Uterus (tissue), 3 donors: ENCODE measurements at regions not wholly inside any gene's neighbourhood (a gene's known extent, or its start where the extent isn't known, plus 50 kb on each side); places are given as distances from the start of the nearest gene placed in this dataset.

Experiments
- DNase-seq, 2 donors: peaks; one replicate each; pipeline ENCODE4 v3.0.0-alpha.2; 2019 to 2020
- H3K27ac ChIP-seq, 2 donors: fragments of 200-600 bp; sonication (generic); 1 replicate in 1 of 2; 2 replicates in 1 of 2; pipeline ENCODE4 v1.5.1; 2016 to 2018
- H3K27me3 ChIP-seq, 2 donors: fragments of 200-600 bp; sonication (generic); one replicate each; pipeline ENCODE4 v1.5.1; 2018 to 2019; ENCODE audit warnings: control low read depth in 1 of 2
- H3K36me3 ChIP-seq, 2 donors: fragments of 200-600 bp; sonication (generic); one replicate each; pipeline ENCODE4 v1.5.1; 2019; ENCODE audit warnings: control low read depth in 1 of 2
- H3K4me1 ChIP-seq, 2 donors: fragments of 200-600 bp; sonication (generic); one replicate each; pipeline ENCODE4 v1.5.1; 2018 to 2019; ENCODE audit warnings: control low read depth in 1 of 2
- H3K4me3 ChIP-seq, 2 donors: fragments of 200-600 bp; sonication (generic); 1 replicate in 1 of 2; 2 replicates in 1 of 2; pipeline ENCODE4 v1.5.1; 2018 to 2019; ENCODE audit warnings: mild to moderate bottlenecking in 1 of 2
- H3K9me3 ChIP-seq, 2 donors: fragments of 200-600 bp; sonication (generic); one replicate each; pipeline ENCODE4 v1.5.1; 2019; ENCODE audit warnings: control low read depth in 1 of 2
- CTCF ChIP-seq, 4 experiments: fragments of 200-600 bp in 2 of 4; fragments of 450-650 bp in 2 of 4; sonication (generic) in 2 of 4; IDR thresholded peaks; one replicate each; pipeline ENCODE4 v1.5.1; 2016 to 2019; ENCODE audit warnings: antibody characterized with exemption in 4 of 4, mild to moderate bottlenecking in 2 of 4, moderate library complexity in 1 of 4
- POLR2A ChIP-seq, 2 donors: fragments of 450-650 bp; IDR thresholded peaks; one replicate each; pipeline ENCODE4 v1.6.1; 2016; ENCODE audit warnings: antibody characterized with exemption in 2 of 2, mild to moderate bottlenecking in 1 of 2, moderate library complexity in 1 of 2
- intact Hi-C: fragments of 100-400 bp; cut with DNase I; formaldehyde crosslinking; loops from one replicate; pipeline ENCODE4 v1.15.1; 2023; ENCODE audit warnings: low total_unique reads
- donor health status: DM: yes; HTN: yes; CAD: no.

- no peak for DNase-seq
- H3K4me3 ChIP-seq, result no peak overlapping the region
- H3K36me3 ChIP-seq, result no peaks in the 10 kb centered on the region
- no peak for TF ChIP-seq CTCF (IDR thresholded peaks at IDR 0.05)
- no peaks in the 10 kb centered on the region for H3K4me1 ChIP-seq
- no peak overlapping the region for H3K27ac ChIP-seq
- no peaks in the 10 kb centered on the region for H3K9me3 ChIP-seq
- intact Hi-C loops, result no loop called here
- H3K27me3 ChIP-seq, result no peaks in the 10 kb centered on the region
Observed at GRCh38 chr1:112165375-112165774, 175.9 kb upstream of the KCND3 start.

GRCh38 chr1:112169517-112169916 is 180.0 kb upstream of the KCND3 start:
- DNase-seq, result no peak
- H3K4me3 ChIP-seq, result no peak overlapping the region
- H3K9me3 ChIP-seq, result no peaks in the 10 kb centered on the region
- H3K27ac ChIP-seq, result no peak overlapping the region
- TF ChIP-seq CTCF (IDR thresholded peaks at IDR 0.05) (no peak), POLR2A (IDR thresholded peaks at IDR 0.05) (no peak)
- H3K4me1 ChIP-seq, result no peaks in the 10 kb centered on the region
- H3K36me3 ChIP-seq, result no peaks in the 10 kb centered on the region
- H3K27me3 ChIP-seq, result no peaks in the 10 kb centered on the region
- intact Hi-C loops, result no loop called here

- H3K27ac ChIP-seq, result no peak overlapping the region
- DNase-seq, result peak; percentile 16 to 28
- H3K4me3 ChIP-seq, result no peak overlapping the region
- H3K4me1 ChIP-seq, result no peaks in the 10 kb centered on the region
- H3K9me3 ChIP-seq, result no peaks in the 10 kb centered on the region
- H3K36me3 ChIP-seq, result no peaks in the 10 kb centered on the region
- TF ChIP-seq POLR2A (IDR thresholded peaks at IDR 0.05) (no peak), CTCF (IDR thresholded peaks at IDR 0.05) (no peak)
- H3K27me3 ChIP-seq, result no peaks in the 10 kb centered on the region
- intact Hi-C loops, result no loop called here
Observed at GRCh38 chr1:112172294-112172882, 182.9 kb upstream of the KCND3 start.

GRCh38 chr1:112177314-112177713 is 187.8 kb upstream of the KCND3 start:
- intact Hi-C loops, result no loop called here
- no peak for DNase-seq
- H3K36me3 ChIP-seq, result no peaks in the 10 kb centered on the region
- H3K4me1 ChIP-seq, result no peaks in the 10 kb centered on the region
- no peaks in the 10 kb centered on the region for H3K9me3 ChIP-seq
- no peak overlapping the region for H3K27ac ChIP-seq
- no peak overlapping the region for H3K4me3 ChIP-seq
- H3K27me3 ChIP-seq, result no peaks in the 10 kb centered on the region
- TF ChIP-seq POLR2A (IDR thresholded peaks at IDR 0.05), result no peak
- no peak for TF ChIP-seq CTCF (IDR thresholded peaks at IDR 0.05)

- Histone ChIP-seq H3K4me3 (no peak overlapping the region), H3K27me3 (no peaks in the 10 kb centered on the region), H3K36me3 (no peaks in the 10 kb centered on the region), H3K27ac (no peak overlapping the region), H3K4me1 (no peaks in the 10 kb centered on the region), H3K9me3 (peaks cover 0 to 2% of the 10 kb centered on the region in 2 donors)
- intact Hi-C loops, result no loop called here
- DNase-seq, result no peak
- TF ChIP-seq POLR2A (IDR thresholded peaks at IDR 0.05), result no peak
- no peak for TF ChIP-seq CTCF (IDR thresholded peaks at IDR 0.05)
Observed at GRCh38 chr1:112188611-112189010, 199.1 kb upstream of the KCND3 start.
